KMS-11 (cell line): ENCODE measurements at regions not wholly inside any gene's neighbourhood (a gene's known extent, or its start where the extent isn't known, plus 50 kb on each side); places are given as distances from the start of the nearest gene placed in this dataset.
"Not testable (repeated sequence)": the region's sequence is repeated elsewhere in the genome, so short reads cannot be mapped to it uniquely, and the experiment has no call there.

Experiments
- H2AFZ ChIP-seq: fragments of 200-600 bp; sonication (generic); 2 replicates; pipeline ENCODE4 v1.6.1; 2016; ENCODE audit warnings: antibody characterized with exemption, mixed run types, low read depth
- H3K27ac ChIP-seq: fragments of 200-600 bp; sonication (generic); 2 replicates; pipeline ENCODE4 v1.6.1; 2016; ENCODE audit warnings: mild to moderate bottlenecking, mixed run types
- H3K27me3 ChIP-seq: fragments of 200-600 bp; sonication (generic); 2 replicates; pipeline ENCODE4 v1.6.1; 2017; ENCODE audit warnings: mild to moderate bottlenecking, low read depth, mixed run types, moderate library complexity; ENCODE audit not compliant: insufficient read depth
- H3K36me3 ChIP-seq: fragments of 200-600 bp; sonication (generic); 2 replicates; pipeline ENCODE4 v1.6.1; 2017; ENCODE audit warnings: mild to moderate bottlenecking, mixed run types; ENCODE audit not compliant: insufficient read depth
- H3K4me1 ChIP-seq: fragments of 200-600 bp; sonication (generic); 2 replicates; pipeline ENCODE4 v1.6.1; 2016; ENCODE audit warnings: mild to moderate bottlenecking, low read depth, mixed run types; ENCODE audit not compliant: poor library complexity, severe bottlenecking
- H3K4me2 ChIP-seq: fragments of 200-600 bp; sonication (generic); 2 replicates; pipeline ENCODE4 v1.7.0; 2016; ENCODE audit warnings: mild to moderate bottlenecking, mixed run types
- H3K4me3 ChIP-seq: fragments of 200-600 bp; sonication (generic); IDR thresholded peaks from 2 replicates; pipeline ENCODE4 v1.6.1; 2017; ENCODE audit warnings: low read depth, low read length, mixed read lengths; ENCODE audit not compliant: insufficient read depth
- H3K79me2 ChIP-seq: fragments of 200-600 bp; sonication (generic); 2 replicates; pipeline ENCODE4 v1.6.1; 2016; ENCODE audit warnings: low read depth, mixed run types; ENCODE audit not compliant: insufficient read depth
- H3K9ac ChIP-seq: fragments of 200-600 bp; sonication (generic); 2 replicates; pipeline ENCODE4 v1.6.1; 2016; ENCODE audit warnings: mild to moderate bottlenecking, mixed run types
- H4K20me1 ChIP-seq: fragments of 200-600 bp; sonication (generic); 2 replicates; pipeline ENCODE4 v1.6.1; 2016; ENCODE audit warnings: mild to moderate bottlenecking, mixed run types; ENCODE audit not compliant: insufficient read depth
- CTCF ChIP-seq: fragments of 200-600 bp; sonication (generic); conservative IDR thresholded peaks from 2 replicates; pipeline ENCODE4 v1.6.1; 2017; ENCODE audit warnings: low read depth, mild to moderate bottlenecking, antibody characterized with exemption, low read length, moderate library complexity, mixed read lengths

GRCh38 chr10:61211468-61211867 lies 241.7 kb downstream of the TMEM26 start:
- H2AFZ ChIP-seq = no peak overlapping the region
- H3K27me3 ChIP-seq = no peaks in the 10 kb centered on the region

GRCh38 chr10:61197057-61197456 lies 253.1 kb upstream of the RHOBTB1 start:
- H3K79me2 ChIP-seq = no peaks in the 10 kb centered on the region

More at GRCh38 chr10:61211468-61211867, 241.7 kb downstream of the TMEM26 start:
- H4K20me1 ChIP-seq = no peaks in the 10 kb centered on the region
- no peaks in the 10 kb centered on the region for H3K4me1 ChIP-seq
- no peak for TF ChIP-seq CTCF
- no peak overlapping the region for H3K27ac ChIP-seq
- no peaks in the 10 kb centered on the region for H3K36me3 ChIP-seq
- no peaks in the 10 kb centered on the region for H3K79me2 ChIP-seq
- H3K4me2 ChIP-seq = no peak overlapping the region
- no peak overlapping the region for H3K9ac ChIP-seq
- H3K4me3 ChIP-seq = no peak overlapping the region

GRCh38 chr10:61195211-61195610 lies 251.2 kb upstream of the RHOBTB1 start:
- Histone ChIP-seq H3K4me2 (no peak overlapping the region), H3K36me3 (no peaks in the 10 kb centered on the region), H3K27ac (no peak overlapping the region), H3K4me1 (no peaks in the 10 kb centered on the region), H3K9ac (no peak overlapping the region), H3K27me3 (no peaks in the 10 kb centered on the region), H4K20me1 (no peaks in the 10 kb centered on the region), H3K79me2 (no peaks in the 10 kb centered on the region), H3K4me3 (no peak overlapping the region), H2AFZ (no peak overlapping the region)
- no peak for TF ChIP-seq CTCF

More at GRCh38 chr10:61197057-61197456, 253.1 kb upstream of the RHOBTB1 start:
- H3K27ac ChIP-seq = no peak overlapping the region
- no peaks in the 10 kb centered on the region for H4K20me1 ChIP-seq
- H3K27me3 ChIP-seq = no peaks in the 10 kb centered on the region
- H3K4me3 ChIP-seq = no peak overlapping the region
- no peaks in the 10 kb centered on the region for H3K4me1 ChIP-seq
- H3K36me3 ChIP-seq = no peaks in the 10 kb centered on the region
- H2AFZ ChIP-seq = no peak overlapping the region
- no peak for TF ChIP-seq CTCF
- H3K9ac ChIP-seq = no peak overlapping the region
- H3K4me2 ChIP-seq = no peak overlapping the region

- not testable (repeated sequence) for H2AFZ ChIP-seq, H3K27ac ChIP-seq, H3K79me2 ChIP-seq, H3K4me1 ChIP-seq, H3K4me3 ChIP-seq, H4K20me1 ChIP-seq, H3K9ac ChIP-seq, H3K4me2 ChIP-seq, H3K36me3 ChIP-seq, H3K27me3 ChIP-seq
Measured at GRCh38 chr10:61192589-61192988, 248.6 kb upstream of the RHOBTB1 start.

GRCh38 chr10:61192042-61192441 lies 248.1 kb upstream of the RHOBTB1 start:
- H3K4me1 ChIP-seq = no peaks in the 10 kb centered on the region
- H3K9ac ChIP-seq = no peak overlapping the region
- H3K4me3 ChIP-seq = no peak overlapping the region
- no peak for TF ChIP-seq CTCF
- no peak overlapping the region for H3K27ac ChIP-seq
- no peaks in the 10 kb centered on the region for H3K79me2 ChIP-seq
- no peaks in the 10 kb centered on the region for H4K20me1 ChIP-seq
- H3K27me3 ChIP-seq = no peaks in the 10 kb centered on the region
- H2AFZ ChIP-seq = no peak overlapping the region
- H3K4me2 ChIP-seq = no peak overlapping the region
- H3K36me3 ChIP-seq = no peaks in the 10 kb centered on the region
